ENCODE measurements at regions not wholly inside any gene's neighbourhood (a gene's known extent, or its start where the extent isn't known, plus 50 kb on each side); places are given as distances from the start of the nearest gene placed in this dataset.

DNA sequence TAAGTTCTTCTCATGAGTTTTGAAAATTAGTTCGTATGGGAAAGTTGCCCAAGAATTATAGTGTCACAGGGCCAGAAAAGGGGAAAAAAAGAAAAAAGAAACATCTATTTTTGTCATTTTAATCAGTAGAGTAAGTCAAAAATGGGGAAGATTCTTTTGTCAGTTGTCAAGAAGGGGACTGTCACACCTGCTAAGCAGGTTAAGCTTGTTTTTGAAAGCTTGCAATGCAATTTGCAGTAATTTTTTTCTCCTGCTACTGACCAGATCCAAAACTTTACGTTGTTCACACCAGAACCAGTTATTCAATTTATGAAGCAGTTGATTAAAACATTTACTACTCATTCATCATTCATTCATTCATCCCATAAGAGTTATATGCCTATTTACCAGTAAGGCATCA lies 171.4 kb downstream of the SOX4 start:
- ATAC-seq = no peak
- TF ChIP-seq ARNTL (CRISPR knock-in tag; IDR thresholded peaks at IDR 0.05; ENCODE audit: borderline replicate concordance, low read depth) (no peak), RARB (CRISPR knock-in tag; IDR thresholded peaks at IDR 0.05) (no peak), POU6F1 (CRISPR knock-in tag; IDR thresholded peaks at IDR 0.05; ENCODE audit: borderline replicate concordance, low read depth) (no peak), TOX (CRISPR knock-in tag; IDR thresholded peaks at IDR 0.05; ENCODE audit: borderline replicate concordance) (no peak), ZNF565 (CRISPR knock-in tag; conservative IDR thresholded peaks at IDR 0.05; ENCODE audit: low read depth) (no peak), ISL1 (CRISPR knock-in tag; IDR thresholded peaks at IDR 0.05) (no peak), TSHZ2 (CRISPR knock-in tag; IDR thresholded peaks at IDR 0.05) (no peak), PPARA (CRISPR knock-in tag; IDR thresholded peaks at IDR 0.05; ENCODE audit: borderline replicate concordance) (no peak), ZFP3 (CRISPR knock-in tag; IDR thresholded peaks at IDR 0.05) (no peak), ZFP30 (CRISPR knock-in tag; IDR thresholded peaks at IDR 0.05) (no peak), TCF4 (CRISPR knock-in tag; IDR thresholded peaks at IDR 0.05; ENCODE audit: borderline replicate concordance) (no peak), OSR1 (CRISPR knock-in tag; IDR thresholded peaks at IDR 0.05) (no peak)
- TF ChIP-seq, protein P1, sequence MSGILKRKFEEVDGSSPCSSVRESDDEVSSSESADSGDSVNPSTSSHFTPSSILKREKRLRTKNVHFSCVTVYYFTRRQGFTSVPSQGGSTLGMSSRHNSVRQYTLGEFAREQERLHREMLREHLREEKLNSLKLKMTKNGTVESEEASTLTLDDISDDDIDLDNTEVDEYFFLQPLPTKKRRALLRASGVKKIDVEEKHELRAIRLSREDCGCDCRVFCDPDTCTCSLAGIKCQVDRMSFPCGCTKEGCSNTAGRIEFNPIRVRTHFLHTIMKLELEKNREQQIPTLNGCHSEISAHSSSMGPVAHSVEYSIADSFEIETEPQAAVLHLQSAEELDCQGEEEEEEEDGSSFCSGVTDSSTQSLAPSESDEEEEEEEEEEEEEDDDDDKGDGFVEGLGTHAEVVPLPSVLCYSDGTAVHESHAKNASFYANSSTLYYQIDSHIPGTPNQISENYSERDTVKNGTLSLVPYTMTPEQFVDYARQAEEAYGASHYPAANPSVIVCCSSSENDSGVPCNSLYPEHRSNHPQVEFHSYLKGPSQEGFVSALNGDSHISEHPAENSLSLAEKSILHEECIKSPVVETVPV (CRISPR knock-in tag; IDR thresholded peaks at IDR 0.05) = no peak
- TF ChIP-seq, protein P2, sequence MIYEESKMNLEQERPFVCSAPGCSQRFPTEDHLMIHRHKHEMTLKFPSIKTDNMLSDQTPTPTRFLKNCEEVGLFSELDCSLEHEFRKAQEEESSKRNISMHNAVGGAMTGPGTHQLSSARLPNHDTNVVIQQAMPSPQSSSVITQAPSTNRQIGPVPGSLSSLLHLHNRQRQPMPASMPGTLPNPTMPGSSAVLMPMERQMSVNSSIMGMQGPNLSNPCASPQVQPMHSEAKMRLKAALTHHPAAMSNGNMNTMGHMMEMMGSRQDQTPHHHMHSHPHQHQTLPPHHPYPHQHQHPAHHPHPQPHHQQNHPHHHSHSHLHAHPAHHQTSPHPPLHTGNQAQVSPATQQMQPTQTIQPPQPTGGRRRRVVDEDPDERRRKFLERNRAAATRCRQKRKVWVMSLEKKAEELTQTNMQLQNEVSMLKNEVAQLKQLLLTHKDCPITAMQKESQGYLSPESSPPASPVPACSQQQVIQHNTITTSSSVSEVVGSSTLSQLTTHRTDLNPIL (CRISPR knock-in tag; IDR thresholded peaks at IDR 0.05; ENCODE audit: low read depth) = no peak

- ATAC-seq = peak; percentile 67
- no peak for TF ChIP-seq ZNF8 (CRISPR knock-in tag; IDR thresholded peaks at IDR 0.05)
- TF ChIP-seq ESRRG (CRISPR knock-in tag; IDR thresholded peaks at IDR 0.05) = no peak
- no peak for TF ChIP-seq RARB (CRISPR knock-in tag; IDR thresholded peaks at IDR 0.05)
- TF ChIP-seq ISL1 (CRISPR knock-in tag; IDR thresholded peaks at IDR 0.05) = peak; percentile 79
- TF ChIP-seq SNAI2 (CRISPR knock-in tag; IDR thresholded peaks at IDR 0.05) = no peak
- TF ChIP-seq ZNF70 (CRISPR knock-in tag; IDR thresholded peaks at IDR 0.05) = no peak
- TF ChIP-seq, protein P2 (CRISPR knock-in tag; IDR thresholded peaks at IDR 0.05; ENCODE audit: low read depth) = no peak
- no peak for TF ChIP-seq TCF4 (CRISPR knock-in tag; IDR thresholded peaks at IDR 0.05; ENCODE audit: borderline replicate concordance)
- 0 out of 2 replicates have a peak, but pooled peaks have one; percentile 22 for TF ChIP-seq TOX (CRISPR knock-in tag; IDR thresholded peaks at IDR 0.05; ENCODE audit: borderline replicate concordance)
These were observed 174.5 kb downstream of the SOX4 start for GRCh38 chr6:21767891-21768648.

- ATAC-seq = peak; percentile 89
- TF ChIP-seq ZNF70 (CRISPR knock-in tag; IDR thresholded peaks at IDR 0.05) (no peak), PPARA (CRISPR knock-in tag; IDR thresholded peaks at IDR 0.05; ENCODE audit: borderline replicate concordance) (no peak), ZC3H10 (CRISPR knock-in tag; IDR thresholded peaks at IDR 0.05) (no peak), OSR1 (CRISPR knock-in tag; IDR thresholded peaks at IDR 0.05) (no peak), CSDC2 (CRISPR knock-in tag; IDR thresholded peaks at IDR 0.05) (no peak), TOX (CRISPR knock-in tag; IDR thresholded peaks at IDR 0.05; ENCODE audit: borderline replicate concordance) (no peak), ISL1 (CRISPR knock-in tag; IDR thresholded peaks at IDR 0.05) (peak; percentile 70), ZFP30 (CRISPR knock-in tag; IDR thresholded peaks at IDR 0.05) (no peak), TSHZ2 (CRISPR knock-in tag; IDR thresholded peaks at IDR 0.05) (no peak)
- TF ChIP-seq, protein P2 (CRISPR knock-in tag; IDR thresholded peaks at IDR 0.05; ENCODE audit: low read depth) = no peak
- TF ChIP-seq, protein P1 (CRISPR knock-in tag; IDR thresholded peaks at IDR 0.05) = no peak
These were observed 175.9 kb downstream of the SOX4 start for GRCh38 chr6:21769405-21769861.
